ENCODE measurements at regions not wholly inside any gene's neighbourhood (a gene's known extent, or its start where the extent isn't known, plus 50 kb on each side); places are given as distances from the start of the nearest gene placed in this dataset.

DNA sequence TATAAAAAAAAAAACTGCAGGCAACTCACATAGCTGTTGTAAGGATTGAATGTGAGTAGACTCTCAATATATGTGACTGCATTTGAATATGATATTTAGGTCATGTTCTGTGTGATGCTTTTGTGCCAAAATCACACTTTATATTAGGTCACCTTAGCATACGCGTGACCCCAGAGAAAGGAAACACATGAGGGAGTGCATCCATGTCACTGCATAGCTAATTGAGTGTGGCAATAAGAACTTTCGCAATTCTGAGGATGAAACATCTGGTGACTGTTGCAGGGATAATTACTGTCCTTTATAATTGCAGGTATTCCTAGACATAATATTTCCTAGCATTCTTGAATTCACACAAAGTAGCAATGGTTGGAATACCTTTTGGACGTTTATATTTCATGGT is 459.5 kb upstream of the KLF4 start:
- H3K27ac ChIP-seq (ENCODE audit: insufficient read depth, low read depth, low read length) = no peak overlapping the region

DNA sequence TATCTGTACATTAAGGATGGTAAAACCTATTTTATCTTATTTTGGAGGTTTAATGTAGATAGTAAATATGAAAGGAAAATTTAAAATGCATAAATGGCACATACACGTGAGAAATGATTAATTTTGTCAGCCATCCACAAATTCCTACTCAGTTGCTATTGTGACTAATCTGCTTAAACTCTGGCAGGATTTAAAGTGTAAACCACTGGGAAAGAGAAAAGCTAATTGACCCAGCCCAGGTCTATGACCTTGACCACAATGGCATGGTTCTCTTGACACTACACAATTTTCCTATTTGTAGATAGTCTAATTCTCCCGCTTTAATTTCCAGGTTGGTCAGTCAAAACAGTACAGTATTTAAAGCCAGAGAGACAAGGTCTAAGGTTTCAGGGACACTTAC is 459.0 kb upstream of the KLF4 start:
- dilution Hi-C loops (cut with MboI; ENCODE audit: extremely low pct_ligation_motif_present, low sequenced_read_pairs) (no loop called here), intact Hi-C loops (cut with micrococcal nuclease) (no loop called here)
- H3K4me2 ChIP-seq (ENCODE audit: insufficient read depth, low read length) = no peak overlapping the region
- ChIA-PET POLR2A (no interaction called here), CTCF (no interaction called here)
- H3K9me3 ChIP-seq (replicated peaks; ENCODE audit: control insufficient read depth, insufficient read depth, low read length) = no peaks in the 10 kb centered on the region
- DNase-seq (ENCODE audit: low read depth, low spot score) (no peak), FAIRE-seq (no peak)
- no peak overlapping the region for H3K4me3 ChIP-seq (replicated peaks in 1 of 3; ENCODE audit: insufficient read depth in 1 of 3, low read depth in 1 of 3, low read length in 3 of 3)
- no peaks in the 10 kb centered on the region for H3K4me1 ChIP-seq (ENCODE audit: control insufficient read depth, extremely low read depth, insufficient read depth, low read length)
- H4K20me1 ChIP-seq (replicated peaks; ENCODE audit: control insufficient read depth, extremely low read depth, insufficient read depth, low read length) = no peaks in the 10 kb centered on the region
- H3K36me3 ChIP-seq (ENCODE audit: control insufficient read depth in 2 of 2, extremely low read depth in 1 of 2, insufficient read depth in 2 of 2, low read length in 2 of 2) = no peaks in the 10 kb centered on the region
- no peaks in the 10 kb centered on the region for H3K79me2 ChIP-seq (ENCODE audit: control insufficient read depth, insufficient read depth, low read length)
- TF ChIP-seq FOS (IDR thresholded peaks at IDR 0.05; ENCODE audit: borderline replicate concordance, insufficient read depth, low read length) (no peak), GATA2 (IDR thresholded peaks at IDR 0.05; ENCODE audit: insufficient read depth, insufficient read length, low read depth, low read length) (no peak), EZH2 (IDR thresholded peaks at IDR 0.05; ENCODE audit: borderline replicate concordance, low read depth, low read length, severe bottlenecking) (no peak), JUN (IDR thresholded peaks at IDR 0.05; ENCODE audit: borderline replicate concordance, insufficient read depth, insufficient read length, low read depth) (no peak)
- TF ChIP-seq, protein P1, sequence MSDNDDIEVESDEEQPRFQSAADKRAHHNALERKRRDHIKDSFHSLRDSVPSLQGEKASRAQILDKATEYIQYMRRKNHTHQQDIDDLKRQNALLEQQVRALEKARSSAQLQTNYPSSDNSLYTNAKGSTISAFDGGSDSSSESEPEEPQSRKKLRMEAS (IDR thresholded peaks at IDR 0.05; ENCODE audit: insufficient read depth, insufficient read length) = no peak
- TF ChIP-seq, protein P2, sequence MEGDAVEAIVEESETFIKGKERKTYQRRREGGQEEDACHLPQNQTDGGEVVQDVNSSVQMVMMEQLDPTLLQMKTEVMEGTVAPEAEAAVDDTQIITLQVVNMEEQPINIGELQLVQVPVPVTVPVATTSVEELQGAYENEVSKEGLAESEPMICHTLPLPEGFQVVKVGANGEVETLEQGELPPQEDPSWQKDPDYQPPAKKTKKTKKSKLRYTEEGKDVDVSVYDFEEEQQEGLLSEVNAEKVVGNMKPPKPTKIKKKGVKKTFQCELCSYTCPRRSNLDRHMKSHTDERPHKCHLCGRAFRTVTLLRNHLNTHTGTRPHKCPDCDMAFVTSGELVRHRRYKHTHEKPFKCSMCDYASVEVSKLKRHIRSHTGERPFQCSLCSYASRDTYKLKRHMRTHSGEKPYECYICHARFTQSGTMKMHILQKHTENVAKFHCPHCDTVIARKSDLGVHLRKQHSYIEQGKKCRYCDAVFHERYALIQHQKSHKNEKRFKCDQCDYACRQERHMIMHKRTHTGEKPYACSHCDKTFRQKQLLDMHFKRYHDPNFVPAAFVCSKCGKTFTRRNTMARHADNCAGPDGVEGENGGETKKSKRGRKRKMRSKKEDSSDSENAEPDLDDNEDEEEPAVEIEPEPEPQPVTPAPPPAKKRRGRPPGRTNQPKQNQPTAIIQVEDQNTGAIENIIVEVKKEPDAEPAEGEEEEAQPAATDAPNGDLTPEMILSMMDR (IDR thresholded peaks at IDR 0.05; ENCODE audit: extremely low read depth in 1 of 2, insufficient read depth in 1 of 2, low read depth in 1 of 2, low read length in 2 of 2) = no peak
- BruUV-seq (replicated peaks) = no TSS peak
- no peak overlapping the region for H3K9ac ChIP-seq (replicated peaks; ENCODE audit: extremely low read depth, insufficient read depth, low read length)
- H3K9me1 ChIP-seq (replicated peaks; ENCODE audit: control insufficient read depth, extremely low read depth, insufficient read depth, low read length) = no peaks in the 10 kb centered on the region
- H2AFZ ChIP-seq (ENCODE audit: low read depth, low read length) = no peak overlapping the region
- no peaks in the 10 kb centered on the region for H3K27me3 ChIP-seq (ENCODE audit: control insufficient read depth in 2 of 2, insufficient read depth in 2 of 2, low read length in 2 of 2)
- H3K27ac ChIP-seq (ENCODE audit: insufficient read depth, low read depth, low read length) = no peak overlapping the region

More for the DNA sequence above, 459.5 kb upstream of the KLF4 start:
- ChIA-PET POLR2A (no interaction called here), CTCF (no interaction called here)
- dilution Hi-C loops (cut with MboI; ENCODE audit: extremely low pct_ligation_motif_present, low sequenced_read_pairs) (no loop called here), intact Hi-C loops (cut with micrococcal nuclease) (no loop called here)
- Histone ChIP-seq H3K4me1 (ENCODE audit: control insufficient read depth, extremely low read depth, insufficient read depth, low read length) (no peaks in the 10 kb centered on the region), H3K36me3 (ENCODE audit: control insufficient read depth in 2 of 2, extremely low read depth in 1 of 2, insufficient read depth in 2 of 2, low read length in 2 of 2) (no peaks in the 10 kb centered on the region), H3K4me3 (replicated peaks in 1 of 3; ENCODE audit: insufficient read depth in 1 of 3, low read depth in 1 of 3, low read length in 3 of 3) (no peak overlapping the region), H3K9ac (replicated peaks; ENCODE audit: extremely low read depth, insufficient read depth, low read length) (no peak overlapping the region), H3K9me1 (replicated peaks; ENCODE audit: control insufficient read depth, extremely low read depth, insufficient read depth, low read length) (no peaks in the 10 kb centered on the region), H2AFZ (ENCODE audit: low read depth, low read length) (no peak overlapping the region), H3K27me3 (ENCODE audit: control insufficient read depth in 2 of 2, insufficient read depth in 2 of 2, low read length in 2 of 2) (no peaks in the 10 kb centered on the region), H3K4me2 (ENCODE audit: insufficient read depth, low read length) (no peak overlapping the region), H3K79me2 (ENCODE audit: control insufficient read depth, insufficient read depth, low read length) (no peaks in the 10 kb centered on the region), H3K9me3 (replicated peaks; ENCODE audit: control insufficient read depth, insufficient read depth, low read length) (no peaks in the 10 kb centered on the region), H4K20me1 (replicated peaks; ENCODE audit: control insufficient read depth, extremely low read depth, insufficient read depth, low read length) (no peaks in the 10 kb centered on the region)
- no peak for TF ChIP-seq FOS (IDR thresholded peaks at IDR 0.05; ENCODE audit: borderline replicate concordance, insufficient read depth, low read length)
- no peak for TF ChIP-seq MYC (IDR thresholded peaks at IDR 0.05; ENCODE audit: low read depth, low read length)
- no peak for DNase-seq (ENCODE audit: low read depth, low spot score)
- no peak for FAIRE-seq
- BruUV-seq (replicated peaks) = no TSS peak

All from endothelial cell of umbilical vein (primary cell).